Neural cell (in vitro differentiated cells): ENCODE measurements at regions not wholly inside any gene's neighbourhood (a gene's known extent, or its start where the extent isn't known, plus 50 kb on each side); places are given as distances from the start of the nearest gene placed in this dataset.

Source experiments
- H2AFZ ChIP-seq: fragments of 200-600, 300-800 bp; sonication (generic), shearing (Covaris generic); 2 replicates; pipeline ENCODE4 v1.6.0; 2014; ENCODE audit warnings: low read depth, mild to moderate bottlenecking, antibody characterized with exemption, low read length, moderate library complexity
- H3F3A ChIP-seq: fragments of 200-600 bp; shearing (Covaris generic); 2 replicates; pipeline ENCODE4 v1.6.1; 2016; ENCODE audit warnings: mild to moderate bottlenecking, moderate library complexity, mixed read lengths, antibody characterized with exemption, low read length; ENCODE audit not compliant: insufficient read depth, poor library complexity, severe bottlenecking
- H3K27ac ChIP-seq: fragments of 200-600, 300-800 bp; sonication (generic), shearing (Covaris generic); 2 replicates; pipeline ENCODE4 v1.5.1; 2014; ENCODE audit warnings: mild to moderate bottlenecking, low read length, moderate library complexity
- H3K27me3 ChIP-seq: fragments of 300-800, 200-600 bp; sonication (generic), shearing (Covaris generic); 2 replicates; pipeline ENCODE4 v1.6.0; 2014; ENCODE audit warnings: mild to moderate bottlenecking, low read depth, low read length, moderate library complexity; ENCODE audit not compliant: insufficient read depth
- H3K36me3 ChIP-seq: fragments of 300-800, 200-600 bp; sonication (generic), shearing (Covaris generic); 2 replicates; pipeline ENCODE4 v1.5.1; 2014; ENCODE audit warnings: mild to moderate bottlenecking, antibody characterized with exemption, low read length, moderate library complexity; ENCODE audit not compliant: insufficient read depth
- H3K4me2 ChIP-seq: fragments of 300-800, 200-600 bp; sonication (generic), shearing (Covaris generic); 2 replicates; pipeline ENCODE4 v1.6.0; 2014; ENCODE audit warnings: mild to moderate bottlenecking, low read length
- H3K4me3 ChIP-seq: fragments of 300-800, 200-600 bp; sonication (generic), shearing (Covaris generic); 2 replicates; pipeline ENCODE4 v1.5.1; 2014; ENCODE audit warnings: mild to moderate bottlenecking, low read length, moderate library complexity
- H3K79me2 ChIP-seq: fragments of 200-600 bp; shearing (Covaris generic); replicated peaks from 2 replicates; pipeline ENCODE4 v1.6.0; 2014; ENCODE audit warnings: mild to moderate bottlenecking, low read length, moderate library complexity; ENCODE audit not compliant: insufficient read depth
- H3K9ac ChIP-seq: fragments of 300-800, 200-600 bp; sonication (generic), shearing (Covaris generic); 2 replicates; pipeline ENCODE4 v1.6.1; 2016; ENCODE audit warnings: mild to moderate bottlenecking, low read length, mixed read lengths
- H3K9me2 ChIP-seq: fragments of 200-600 bp; shearing (Covaris generic); 2 replicates; pipeline ENCODE4 v1.6.1; 2016; ENCODE audit warnings: mild to moderate bottlenecking, low read length, mixed read lengths; ENCODE audit not compliant: insufficient read depth
- H3K9me3 ChIP-seq: fragments of 200-600, 300-800 bp; sonication (generic), shearing (Covaris generic); 2 replicates; pipeline ENCODE4 v1.6.1; 2016; ENCODE audit warnings: mild to moderate bottlenecking, mixed run types, low read length, moderate library complexity, mixed read lengths
- H4K20me1 ChIP-seq: fragments of 200-600 bp; shearing (Covaris generic); 2 replicates; pipeline ENCODE4 v1.6.1; 2016; ENCODE audit warnings: mild to moderate bottlenecking, mixed run types; ENCODE audit not compliant: insufficient read depth
- EP300 ChIP-seq: fragments of 450-650 bp; conservative IDR thresholded peaks from 2 replicates; pipeline ENCODE4 v1.6.1; 2014; ENCODE audit warnings: antibody characterized with exemption, mild to moderate bottlenecking, moderate library complexity; ENCODE audit not compliant: poor library complexity, severe bottlenecking
- MXI1 ChIP-seq: fragments of 450-650 bp; conservative IDR thresholded peaks from 2 replicates; pipeline ENCODE4 v1.6.1; 2014; ENCODE audit warnings: antibody characterized with exemption, mild to moderate bottlenecking; ENCODE audit not compliant: poor library complexity, severe bottlenecking
- POLR2AphosphoS5 ChIP-seq: IDR thresholded peaks from 2 replicates; pipeline ENCODE4 v1.6.1; 2012
- REST ChIP-seq: IDR thresholded peaks from 2 replicates; pipeline ENCODE4 v1.6.1; 2012; ENCODE audit warnings: borderline replicate concordance
- SMC3 ChIP-seq: fragments of 450-650 bp; conservative IDR thresholded peaks from 2 replicates; pipeline ENCODE4 v1.6.1; 2014; ENCODE audit warnings: antibody characterized with exemption, mild to moderate bottlenecking, moderate library complexity; ENCODE audit not compliant: poor library complexity
- TAF1 ChIP-seq: IDR thresholded peaks from 2 replicates; pipeline ENCODE4 v1.6.1; 2012; ENCODE audit warnings: low read depth

- TF ChIP-seq TAF1, result no peak
- no peak for TF ChIP-seq EP300
Observed at GRCh38 chr14:61878931-61879330, 116.7 kb downstream of the SNAPC1 start (continued).

- TF ChIP-seq MXI1, result no peak
- no peak for TF ChIP-seq POLR2AphosphoS5
- no peak for TF ChIP-seq REST
- Histone ChIP-seq H4K20me1 (no peaks in the 10 kb centered on the region), H3K27ac (no peak overlapping the region), H3K4me2 (no peak overlapping the region), H3K4me3 (no peak overlapping the region), H2AFZ (no peak overlapping the region), H3F3A (no peaks in the 10 kb centered on the region), H3K36me3 (no peaks in the 10 kb centered on the region), H3K9ac (no peak overlapping the region), H3K9me3 (no peaks in the 10 kb centered on the region), H3K27me3 (no peaks in the 10 kb centered on the region), H3K9me2 (no peaks in the 10 kb centered on the region), H3K79me2 (no peaks in the 10 kb centered on the region)
Observed at GRCh38 chr14:61881046-61881445, 118.8 kb downstream of the SNAPC1 start.

DNA sequence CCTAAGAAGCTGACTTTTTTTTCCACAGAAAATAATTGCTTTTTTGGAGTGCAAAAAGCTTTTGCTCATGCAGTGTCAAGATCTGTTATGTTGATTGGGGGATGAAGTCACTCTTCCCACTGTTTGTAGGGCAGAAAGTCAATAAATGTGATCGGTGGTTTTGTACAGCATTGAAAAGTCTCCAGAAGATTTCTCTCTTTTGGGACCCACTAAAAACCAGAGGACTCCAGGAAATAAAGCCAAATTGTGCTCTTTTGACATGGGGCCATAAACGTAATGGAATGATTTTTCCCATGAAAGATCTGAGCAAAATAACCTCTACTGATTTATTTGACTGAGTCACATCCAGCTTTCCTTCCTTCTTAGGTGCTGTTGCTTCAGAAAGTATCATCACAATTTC, 122.5 kb downstream of the SNAPC1 start:
- H3K9me3 ChIP-seq, result no peaks in the 10 kb centered on the region
- H3K36me3 ChIP-seq, result no peaks in the 10 kb centered on the region
- H2AFZ ChIP-seq, result no peak overlapping the region
- H3K4me3 ChIP-seq, result no peak overlapping the region
- TF ChIP-seq POLR2AphosphoS5 (no peak), SMC3 (no peak), EP300 (no peak), REST (no peak), TAF1 (no peak)
- no peaks in the 10 kb centered on the region for H3K27me3 ChIP-seq
- H3F3A ChIP-seq, result no peaks in the 10 kb centered on the region
- H3K4me2 ChIP-seq, result no peak overlapping the region
- no peak overlapping the region for H3K27ac ChIP-seq
- no peaks in the 10 kb centered on the region for H3K79me2 ChIP-seq
- H4K20me1 ChIP-seq, result no peaks in the 10 kb centered on the region
- H3K9ac ChIP-seq, result no peak overlapping the region
- no peaks in the 10 kb centered on the region for H3K9me2 ChIP-seq
